ENCODE measurements at regions not wholly inside any gene's neighbourhood (a gene's known extent, or its start where the extent isn't known, plus 50 kb on each side); places are given as distances from the start of the nearest gene placed in this dataset.

DNA sequence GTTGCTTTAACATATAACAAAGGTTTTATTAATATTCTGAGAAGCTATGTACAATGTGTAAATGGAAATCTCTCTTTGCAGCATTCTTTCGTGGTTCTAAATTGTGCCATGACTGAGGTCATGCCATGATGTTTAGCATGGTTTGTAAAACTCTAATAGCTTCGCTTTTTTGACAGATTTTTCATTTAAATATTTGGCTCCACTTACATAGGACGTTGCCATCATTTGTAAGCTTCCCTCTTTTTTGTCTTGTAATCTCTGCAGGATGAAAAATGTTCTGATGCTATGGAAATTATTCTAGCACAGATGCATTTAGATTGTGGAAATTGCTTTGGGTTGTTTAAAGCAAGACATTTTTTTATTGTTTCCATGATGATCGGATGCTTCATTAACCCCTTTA, 1054.8 kb downstream of the MAT2B start:
- in situ Hi-C loops (cut with MboI; ENCODE audit: low pct_unique_long_range_greater_than_20kb, low sequenced_read_pairs, unreplicated experiment), result no loop called here
- TF ChIP-seq, protein P1, sequence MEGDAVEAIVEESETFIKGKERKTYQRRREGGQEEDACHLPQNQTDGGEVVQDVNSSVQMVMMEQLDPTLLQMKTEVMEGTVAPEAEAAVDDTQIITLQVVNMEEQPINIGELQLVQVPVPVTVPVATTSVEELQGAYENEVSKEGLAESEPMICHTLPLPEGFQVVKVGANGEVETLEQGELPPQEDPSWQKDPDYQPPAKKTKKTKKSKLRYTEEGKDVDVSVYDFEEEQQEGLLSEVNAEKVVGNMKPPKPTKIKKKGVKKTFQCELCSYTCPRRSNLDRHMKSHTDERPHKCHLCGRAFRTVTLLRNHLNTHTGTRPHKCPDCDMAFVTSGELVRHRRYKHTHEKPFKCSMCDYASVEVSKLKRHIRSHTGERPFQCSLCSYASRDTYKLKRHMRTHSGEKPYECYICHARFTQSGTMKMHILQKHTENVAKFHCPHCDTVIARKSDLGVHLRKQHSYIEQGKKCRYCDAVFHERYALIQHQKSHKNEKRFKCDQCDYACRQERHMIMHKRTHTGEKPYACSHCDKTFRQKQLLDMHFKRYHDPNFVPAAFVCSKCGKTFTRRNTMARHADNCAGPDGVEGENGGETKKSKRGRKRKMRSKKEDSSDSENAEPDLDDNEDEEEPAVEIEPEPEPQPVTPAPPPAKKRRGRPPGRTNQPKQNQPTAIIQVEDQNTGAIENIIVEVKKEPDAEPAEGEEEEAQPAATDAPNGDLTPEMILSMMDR (IDR thresholded peaks at IDR 0.05; ENCODE audit: extremely low read depth, insufficient read depth, missing control alignments), result no peak
- no peak for DNase-seq (ENCODE audit: low spot score)

DNA sequence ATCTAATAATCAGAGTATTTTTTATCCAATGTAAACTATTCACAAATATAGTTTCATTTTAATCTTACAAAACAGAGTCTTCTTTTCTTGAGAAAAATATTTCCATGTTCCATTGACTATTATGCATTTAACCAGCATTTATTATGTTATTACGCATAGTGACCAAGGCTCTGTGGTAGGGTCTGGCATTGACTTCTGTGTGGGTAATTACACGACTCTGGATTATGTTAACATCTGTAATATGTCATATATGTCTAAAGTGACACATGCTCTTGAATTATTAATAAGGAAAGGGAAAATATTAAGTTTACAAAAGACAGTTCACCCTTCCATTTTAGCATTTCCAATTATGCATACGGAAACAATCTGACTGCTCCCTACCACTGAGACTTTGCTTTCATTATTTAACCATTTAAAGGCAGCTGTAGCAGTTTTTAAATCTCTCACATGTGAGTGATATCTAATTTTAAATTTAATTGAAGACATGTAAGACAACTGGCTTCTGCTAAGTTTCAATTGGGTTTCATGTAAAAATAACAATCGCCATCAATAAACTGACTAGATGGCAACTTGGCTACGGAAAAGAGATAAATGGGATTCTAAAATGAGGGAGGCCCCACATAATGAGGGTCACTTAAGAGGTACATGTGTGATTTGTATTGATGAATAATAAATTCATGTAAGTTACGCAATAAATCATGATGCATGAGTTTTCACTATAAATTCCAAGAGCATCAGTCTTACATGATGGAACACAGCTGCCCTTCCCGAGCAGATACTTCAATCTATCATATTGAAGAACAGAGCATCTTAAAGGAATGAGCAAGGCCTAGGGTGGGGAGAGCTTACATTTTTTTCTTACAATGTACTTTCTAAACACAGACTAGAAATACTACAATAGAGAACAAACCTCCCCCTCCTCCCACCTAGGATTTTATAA, 1056.8 kb downstream of the MAT2B start:
- in situ Hi-C loops (cut with MboI; ENCODE audit: low pct_unique_long_range_greater_than_20kb, low sequenced_read_pairs, unreplicated experiment), result no loop called here
- TF ChIP-seq, protein P1 (IDR thresholded peaks at IDR 0.05; ENCODE audit: extremely low read depth, insufficient read depth, missing control alignments), result no peak
- DNase-seq (ENCODE audit: low spot score), result no peak

DNA sequence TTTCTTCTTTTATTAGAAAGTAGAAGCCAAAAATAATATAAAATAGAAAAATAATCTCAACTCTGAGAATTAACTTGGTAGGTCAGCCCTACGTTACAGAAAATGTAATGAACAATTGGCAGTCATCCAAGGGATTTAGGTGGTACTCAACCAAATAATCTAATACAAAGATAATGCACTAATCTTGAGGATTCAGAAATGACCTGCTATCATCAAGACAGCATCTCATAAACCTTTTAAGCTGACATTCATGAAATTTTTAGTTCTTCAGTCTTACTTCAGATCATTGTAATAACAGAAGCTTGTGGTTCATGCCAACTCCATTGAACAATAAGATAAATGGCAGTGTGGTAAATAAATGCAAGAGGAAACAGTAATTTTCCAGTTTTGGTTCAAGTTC, 1058.0 kb downstream of the MAT2B start:
- in situ Hi-C loops (cut with MboI; ENCODE audit: low pct_unique_long_range_greater_than_20kb, low sequenced_read_pairs, unreplicated experiment), result no loop called here
- DNase-seq (ENCODE audit: low spot score), result no peak
- TF ChIP-seq, protein P1 (IDR thresholded peaks at IDR 0.05; ENCODE audit: extremely low read depth, insufficient read depth, missing control alignments), result no peak

DNA sequence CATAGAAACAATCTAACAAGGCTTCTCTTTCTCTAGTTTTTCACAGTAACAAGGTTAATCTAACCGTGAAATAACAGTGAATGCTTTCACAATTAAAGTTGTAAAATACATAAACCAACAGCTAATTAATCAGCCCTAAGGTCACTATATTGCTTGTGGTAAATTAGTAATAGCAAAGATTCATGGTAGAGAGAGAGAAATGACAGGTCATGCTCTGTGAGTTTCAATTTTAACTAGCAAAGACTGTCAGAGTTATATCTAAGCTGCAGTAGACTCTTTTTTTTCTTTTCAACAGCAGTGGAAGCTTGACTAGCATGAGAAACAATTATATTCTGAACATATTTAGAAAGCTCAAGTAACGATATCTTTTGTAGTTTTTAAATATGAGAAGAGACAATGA, 1068.0 kb downstream of the MAT2B start:
- TF ChIP-seq, protein P1 (IDR thresholded peaks at IDR 0.05; ENCODE audit: extremely low read depth, insufficient read depth, missing control alignments), result no peak
- no peak for DNase-seq (ENCODE audit: low spot score)

DNA sequence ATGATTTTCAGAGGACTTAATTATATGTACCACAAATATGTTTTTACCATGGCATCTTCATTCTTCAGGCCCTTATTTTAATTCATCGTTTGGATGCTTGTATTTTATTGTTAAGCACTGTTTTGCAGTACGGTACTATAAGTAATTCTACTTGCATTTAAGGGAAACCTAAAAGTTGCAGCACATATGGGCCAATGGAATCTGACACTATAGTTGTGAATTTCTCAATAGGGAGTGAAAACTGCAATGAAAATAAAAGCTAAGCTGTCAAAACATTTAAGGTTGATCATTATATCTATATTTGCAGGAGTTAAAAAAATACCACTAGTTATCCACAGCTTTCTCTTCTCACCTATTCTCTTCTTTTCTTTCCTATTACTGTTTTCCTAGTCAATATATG, 1071.8 kb downstream of the MAT2B start:
- TF ChIP-seq, protein P1 (IDR thresholded peaks at IDR 0.05; ENCODE audit: extremely low read depth, insufficient read depth, missing control alignments), result no peak
- in situ Hi-C loops (cut with MboI; ENCODE audit: low pct_unique_long_range_greater_than_20kb, low sequenced_read_pairs, unreplicated experiment), result no loop called here
- no peak for DNase-seq (ENCODE audit: low spot score)

More for the DNA sequence above, 1068.0 kb downstream of the MAT2B start:
- in situ Hi-C loops (cut with MboI; ENCODE audit: low pct_unique_long_range_greater_than_20kb, low sequenced_read_pairs, unreplicated experiment), result no loop called here

DNA sequence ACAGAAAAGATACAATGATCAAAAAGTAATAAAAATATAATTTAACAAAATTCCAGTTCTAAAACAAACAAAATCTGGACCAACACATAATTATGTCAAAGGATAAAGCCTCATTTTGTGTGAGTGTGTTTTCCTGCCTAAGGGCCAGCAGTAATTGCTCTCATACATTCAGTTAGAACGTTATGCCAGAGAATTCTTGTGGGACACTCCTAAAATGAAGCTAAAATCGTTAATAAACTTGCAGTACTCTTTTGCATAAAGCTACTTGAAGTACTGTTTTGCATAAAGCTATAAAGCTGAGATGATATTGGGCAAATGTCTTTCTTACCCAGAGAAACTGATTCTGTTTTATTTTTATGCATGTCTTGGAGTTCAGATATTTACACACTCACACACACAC, 1072.3 kb downstream of the MAT2B start:
- TF ChIP-seq, protein P1 (IDR thresholded peaks at IDR 0.05; ENCODE audit: extremely low read depth, insufficient read depth, missing control alignments), result no peak
- DNase-seq (ENCODE audit: low spot score), result no peak
- in situ Hi-C loops (cut with MboI; ENCODE audit: low pct_unique_long_range_greater_than_20kb, low sequenced_read_pairs, unreplicated experiment), result no loop called here
